Progenitor cell of endocrine pancreas (in vitro differentiated cells): ENCODE measurements at regions not wholly inside any gene's neighbourhood (a gene's known extent, or its start where the extent isn't known, plus 50 kb on each side); places are given as distances from the start of the nearest gene placed in this dataset.

ENCODE experiments used
- DNase-seq: peaks from one replicate; pipeline ENCODE4 v3.0.0; 2021; ENCODE audit warnings: low spot score; ENCODE audit not compliant: unreplicated experiment
- H3K27ac Mint-ChIP-seq: 2 replicates; pipeline ENCODE4 v1.8.0; 2021; ENCODE audit warnings: mild to moderate bottlenecking, moderate library complexity, mixed read lengths
- H3K27me3 Mint-ChIP-seq: 2 replicates; pipeline ENCODE4 v1.8.0; 2021; ENCODE audit warnings: mixed read lengths
- H3K36me3 Mint-ChIP-seq: 2 replicates; pipeline ENCODE4 v1.8.0; 2022; ENCODE audit warnings: mixed read lengths; ENCODE audit not compliant: insufficient read depth
- H3K4me1 Mint-ChIP-seq: 2 replicates; pipeline ENCODE4 v1.8.0; 2021; ENCODE audit warnings: low read depth, mixed read lengths
- H3K4me3 Mint-ChIP-seq: 2 replicates; pipeline ENCODE4 v1.8.0; 2021; ENCODE audit warnings: low read depth, mild to moderate bottlenecking, moderate library complexity, mixed read lengths
- H3K9me3 Mint-ChIP-seq: 2 replicates; pipeline ENCODE4 v1.8.0; 2021; ENCODE audit warnings: low read depth, mixed read lengths
- TF ChIP-seq, protein P1 (sequence below): fragments of 200-600 bp; sonication (generic); IDR thresholded peaks from one replicate; pipeline ENCODE4 v1.5.0; 2021; ENCODE audit warnings: antibody characterized with exemption, mild to moderate bottlenecking; ENCODE audit not compliant: unreplicated experiment

DNA sequence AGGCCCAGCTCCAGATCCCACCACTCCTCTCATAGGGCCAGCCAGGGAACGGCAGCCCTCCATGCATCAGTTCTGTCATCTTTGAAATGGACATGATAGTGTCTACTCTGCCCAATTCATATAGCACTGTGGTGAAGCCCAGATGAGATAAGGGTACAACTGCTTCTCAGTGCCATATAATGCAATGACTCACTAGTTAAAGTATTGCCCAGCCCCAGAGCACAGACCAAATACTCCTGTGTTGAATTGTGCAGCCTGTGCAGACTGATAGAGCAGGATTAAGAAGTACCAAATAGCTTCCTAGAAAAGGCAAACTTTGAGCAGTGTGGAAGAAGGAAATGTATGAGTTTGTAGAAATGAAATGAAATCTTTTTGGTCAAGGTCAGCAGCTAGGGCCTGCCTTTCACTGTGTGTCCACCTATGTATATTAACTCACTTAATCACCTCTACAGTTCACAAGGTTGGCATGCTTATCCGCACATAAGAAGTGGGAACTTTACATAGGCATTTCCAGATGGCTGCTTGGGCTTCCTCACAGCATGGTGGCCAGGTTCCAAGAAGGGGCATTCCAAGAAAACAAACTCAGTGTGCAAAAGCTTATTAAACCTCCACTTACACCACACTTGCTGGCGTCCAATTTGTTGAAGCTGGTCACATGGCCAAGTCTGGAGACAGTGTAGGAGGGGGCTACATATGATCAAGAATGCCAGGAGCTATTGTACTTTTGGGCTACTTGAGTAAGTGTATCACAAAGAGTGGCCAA lies 102.8 kb upstream of the COPS8 start:
- H3K27ac Mint-ChIP-seq, result no peak overlapping the region
- H3K9me3 Mint-ChIP-seq, result peaks cover 3% of the 10 kb centered on the region
- H3K4me3 Mint-ChIP-seq, result no peak overlapping the region
- peaks cover 23% of the 10 kb centered on the region for H3K27me3 Mint-ChIP-seq
- peaks cover 2% of the 10 kb centered on the region for H3K36me3 Mint-ChIP-seq
- H3K4me1 Mint-ChIP-seq, result peaks cover 15% of the 10 kb centered on the region
- TF ChIP-seq, protein P1, sequence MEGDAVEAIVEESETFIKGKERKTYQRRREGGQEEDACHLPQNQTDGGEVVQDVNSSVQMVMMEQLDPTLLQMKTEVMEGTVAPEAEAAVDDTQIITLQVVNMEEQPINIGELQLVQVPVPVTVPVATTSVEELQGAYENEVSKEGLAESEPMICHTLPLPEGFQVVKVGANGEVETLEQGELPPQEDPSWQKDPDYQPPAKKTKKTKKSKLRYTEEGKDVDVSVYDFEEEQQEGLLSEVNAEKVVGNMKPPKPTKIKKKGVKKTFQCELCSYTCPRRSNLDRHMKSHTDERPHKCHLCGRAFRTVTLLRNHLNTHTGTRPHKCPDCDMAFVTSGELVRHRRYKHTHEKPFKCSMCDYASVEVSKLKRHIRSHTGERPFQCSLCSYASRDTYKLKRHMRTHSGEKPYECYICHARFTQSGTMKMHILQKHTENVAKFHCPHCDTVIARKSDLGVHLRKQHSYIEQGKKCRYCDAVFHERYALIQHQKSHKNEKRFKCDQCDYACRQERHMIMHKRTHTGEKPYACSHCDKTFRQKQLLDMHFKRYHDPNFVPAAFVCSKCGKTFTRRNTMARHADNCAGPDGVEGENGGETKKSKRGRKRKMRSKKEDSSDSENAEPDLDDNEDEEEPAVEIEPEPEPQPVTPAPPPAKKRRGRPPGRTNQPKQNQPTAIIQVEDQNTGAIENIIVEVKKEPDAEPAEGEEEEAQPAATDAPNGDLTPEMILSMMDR, result no peak
- no peak for DNase-seq

DNA sequence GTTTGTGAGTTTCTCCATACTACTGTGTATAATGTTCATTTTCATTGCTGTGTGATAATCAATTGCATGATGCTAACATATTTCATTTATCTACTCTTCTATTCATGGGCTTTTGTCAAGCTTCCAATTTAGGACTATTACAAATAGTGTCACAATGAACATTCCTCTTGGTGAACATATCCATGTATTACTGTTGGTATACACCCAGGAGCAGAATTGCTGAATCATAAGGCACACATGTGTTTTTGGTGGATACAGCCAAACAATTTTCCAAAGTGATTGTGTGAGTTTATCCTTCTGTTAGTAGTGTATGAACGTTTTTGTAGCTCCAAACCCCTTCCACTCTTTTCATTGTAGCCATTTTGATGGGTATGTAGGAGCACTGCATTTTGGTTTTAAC lies 101.6 kb upstream of the COPS8 start:
- Mint-ChIP-seq H3K27me3 (peaks cover 26% of the 10 kb centered on the region), H3K27ac (no peak overlapping the region), H3K9me3 (peaks cover 3% of the 10 kb centered on the region), H3K36me3 (peaks cover 2% of the 10 kb centered on the region), H3K4me3 (no peak overlapping the region), H3K4me1 (peaks cover 24% of the 10 kb centered on the region)
- TF ChIP-seq, protein P1, result no peak
- no peak for DNase-seq

DNA sequence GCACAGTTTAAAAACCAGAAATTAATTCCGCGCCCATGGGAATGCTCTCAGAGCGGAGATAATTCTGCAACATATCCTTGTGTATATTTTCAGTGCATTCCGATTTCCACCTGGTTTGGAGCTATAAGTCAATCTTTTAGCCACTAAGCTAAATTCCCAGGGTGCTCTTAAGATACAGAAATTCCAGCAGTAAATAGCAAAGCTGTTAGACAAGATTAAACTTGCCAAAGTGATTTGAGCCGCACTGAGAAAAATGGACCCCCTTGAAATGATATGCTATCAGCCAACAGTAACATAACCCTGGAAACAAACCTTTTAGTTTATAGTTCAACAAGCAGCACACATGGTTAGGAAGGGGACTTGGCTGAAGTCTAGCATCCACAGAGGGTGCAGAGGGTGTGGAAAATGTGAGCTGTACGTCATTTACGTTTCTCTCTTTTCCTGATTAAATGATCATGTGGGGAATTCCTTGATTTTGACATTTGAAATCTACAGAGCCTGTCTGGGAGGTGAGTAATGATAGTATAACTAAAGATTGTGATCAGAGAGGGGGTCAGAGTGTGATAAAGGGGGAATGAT lies 99.8 kb upstream of the COPS8 start:
- H3K27me3 Mint-ChIP-seq, result peaks cover 12% of the 10 kb centered on the region
- H3K4me3 Mint-ChIP-seq, result no peak overlapping the region
- H3K4me1 Mint-ChIP-seq, result peaks cover 26% of the 10 kb centered on the region
- DNase-seq, result no peak
- peak overlapping the region; percentile 6 for H3K27ac Mint-ChIP-seq
- H3K36me3 Mint-ChIP-seq, result peaks cover 2% of the 10 kb centered on the region
- H3K9me3 Mint-ChIP-seq, result peaks cover 3% of the 10 kb centered on the region
- TF ChIP-seq, protein P1, result no peak

DNA sequence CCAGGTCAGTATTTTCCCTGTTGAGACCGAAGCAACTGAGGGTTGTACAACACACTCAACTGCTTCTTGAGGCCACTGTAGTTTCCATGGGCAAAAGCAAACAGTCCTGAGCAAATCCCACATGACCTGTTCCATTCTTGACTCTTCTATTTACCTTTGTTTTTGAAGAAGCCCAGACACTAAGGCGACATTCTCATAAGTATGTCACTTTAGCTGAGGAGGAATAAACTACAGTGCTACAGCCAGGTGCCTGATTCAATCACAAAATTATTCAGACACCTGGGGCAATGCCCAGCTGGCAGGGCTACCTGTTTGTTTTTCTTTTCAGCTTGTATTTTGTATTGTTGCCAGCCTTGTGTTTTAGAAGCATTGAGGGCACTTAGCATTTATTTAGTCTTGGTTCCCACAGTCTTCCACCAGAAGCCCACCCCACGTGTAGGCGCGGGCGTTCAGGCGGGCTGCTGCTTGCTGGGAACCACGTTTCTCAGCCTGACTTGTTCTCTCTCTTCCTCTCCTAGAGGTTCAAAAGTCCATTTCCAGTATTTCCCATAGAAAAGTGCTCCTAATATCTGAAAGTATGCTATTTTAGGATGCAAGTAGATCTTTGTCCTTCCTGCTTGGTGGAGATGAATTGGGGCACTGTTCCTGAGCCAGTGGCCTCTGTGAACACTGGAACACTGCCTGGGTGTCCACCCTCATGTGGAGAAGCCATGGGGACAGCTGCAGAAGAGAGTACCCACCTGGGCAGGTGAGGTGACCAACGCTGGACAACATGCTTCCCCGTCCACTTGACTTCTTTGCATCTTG lies 99.0 kb upstream of the COPS8 start:
- Mint-ChIP-seq H3K36me3 (peaks cover under 1% of the 10 kb centered on the region), H3K27me3 (peaks cover 7% of the 10 kb centered on the region), H3K4me1 (peaks cover 26% of the 10 kb centered on the region), H3K9me3 (peaks cover 3% of the 10 kb centered on the region), H3K27ac (no peak overlapping the region), H3K4me3 (no peak overlapping the region)
- TF ChIP-seq, protein P1, result no peak
- no peak for DNase-seq

DNA sequence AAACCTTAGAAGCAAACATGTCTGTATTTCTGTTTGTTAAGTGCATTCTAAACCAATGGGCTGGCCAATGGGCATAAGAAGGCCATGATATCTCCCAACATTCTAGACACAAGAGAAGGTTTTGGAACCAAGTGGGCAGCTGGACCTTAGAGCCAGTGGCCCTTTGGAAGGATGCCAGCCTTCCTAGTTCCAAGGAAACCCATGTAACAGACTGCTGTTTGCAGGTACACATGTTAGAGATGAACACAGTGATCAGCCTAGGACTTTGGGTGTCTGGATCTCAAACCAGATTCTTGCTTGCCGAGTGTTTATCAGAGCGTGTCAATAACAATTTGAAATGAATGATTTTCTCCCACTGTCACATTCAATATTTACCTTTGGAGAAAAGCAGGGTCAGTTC lies 97.5 kb upstream of the COPS8 start:
- Mint-ChIP-seq H3K36me3 (no peaks in the 10 kb centered on the region), H3K4me3 (no peak overlapping the region), H3K27me3 (peaks cover 12% of the 10 kb centered on the region), H3K9me3 (peaks cover 3% of the 10 kb centered on the region), H3K27ac (no peak overlapping the region), H3K4me1 (peaks cover 26% of the 10 kb centered on the region)
- no peak for DNase-seq
- TF ChIP-seq, protein P1, result no peak
